CD4-positive, alpha-beta T cell treated with Interleukin-21 for 1 hour (primary cell): ENCODE measurements at regions not wholly inside any gene's neighbourhood (a gene's known extent, or its start where the extent isn't known, plus 50 kb on each side); places are given as distances from the start of the nearest gene placed in this dataset.
"Not testable (repeated sequence)": the region's sequence is repeated elsewhere in the genome, so short reads cannot be mapped to it uniquely, and the experiment has no call there.

Experiments
- DNase-seq: peaks from one replicate; pipeline ENCODE4 v3.0.0-alpha.2; 2020

GRCh38 chr16:21361612-21362227 is 83.6 kb upstream of the CRYM start:
- DNase-seq: not testable (repeated sequence)

GRCh38 chr16:21361045-21361444 is 83.0 kb upstream of the CRYM start:
- DNase-seq: not testable (repeated sequence)

GRCh38 chr16:21359513-21359912 is 81.4 kb upstream of the CRYM start:
- DNase-seq: not testable (repeated sequence)

DNA sequence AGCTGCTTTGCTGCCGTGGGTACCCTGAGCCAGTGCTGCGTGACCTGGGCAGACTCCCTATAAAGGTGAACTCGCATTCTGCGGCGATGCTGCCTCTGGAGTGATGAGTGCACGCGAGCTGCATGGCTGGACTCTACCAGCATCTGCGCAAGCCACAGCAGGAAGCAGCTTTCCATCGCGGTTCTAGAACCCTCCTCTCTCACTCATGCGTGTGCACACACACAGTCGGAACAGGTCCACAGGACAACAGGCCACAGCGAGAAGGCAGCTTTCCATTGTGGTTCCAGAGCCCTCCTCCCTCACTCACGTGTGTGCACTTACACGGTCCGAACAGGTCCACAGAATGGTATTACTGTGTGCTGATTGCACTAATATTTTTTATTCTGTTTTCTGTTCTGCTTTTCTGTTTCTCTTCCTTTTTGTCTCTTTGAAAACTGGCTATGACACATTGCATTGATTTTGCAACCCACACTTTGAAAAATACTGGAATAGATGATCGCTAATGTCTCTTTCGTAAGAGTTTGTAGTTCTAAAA is 80.2 kb upstream of the CRYM start:
- DNase-seq: peak; percentile 17

- DNase-seq: not testable (repeated sequence)
Measured at GRCh38 chr16:21356308-21356707, 78.2 kb upstream of the CRYM start.

- DNase-seq: not testable (repeated sequence)
Measured at GRCh38 chr16:21351433-21351832, 73.3 kb upstream of the CRYM start.

DNA sequence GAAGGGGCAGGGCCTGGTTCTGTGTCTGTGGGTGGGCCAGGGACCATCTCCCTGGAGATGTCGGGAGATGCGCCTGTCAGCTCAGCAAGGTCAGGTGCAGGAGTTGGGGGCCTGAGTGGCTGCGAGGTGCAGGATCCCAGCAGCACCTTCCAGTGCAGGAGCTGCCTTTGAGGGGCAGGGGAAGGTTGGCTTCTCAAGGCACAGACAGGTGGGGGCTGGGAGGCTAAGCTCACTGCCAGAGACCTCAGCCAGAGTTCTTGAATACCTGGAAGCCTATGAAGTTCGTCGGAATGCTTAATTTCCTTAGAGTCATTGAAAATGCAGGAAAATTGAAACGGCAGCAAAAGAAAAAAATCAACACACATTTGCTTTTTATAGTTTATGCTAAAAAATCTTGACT is 72.8 kb upstream of the CRYM start:
- not testable (repeated sequence) for DNase-seq

- DNase-seq: not testable (repeated sequence)
Measured at GRCh38 chr16:21349336-21349735, 71.2 kb upstream of the CRYM start.

DNA sequence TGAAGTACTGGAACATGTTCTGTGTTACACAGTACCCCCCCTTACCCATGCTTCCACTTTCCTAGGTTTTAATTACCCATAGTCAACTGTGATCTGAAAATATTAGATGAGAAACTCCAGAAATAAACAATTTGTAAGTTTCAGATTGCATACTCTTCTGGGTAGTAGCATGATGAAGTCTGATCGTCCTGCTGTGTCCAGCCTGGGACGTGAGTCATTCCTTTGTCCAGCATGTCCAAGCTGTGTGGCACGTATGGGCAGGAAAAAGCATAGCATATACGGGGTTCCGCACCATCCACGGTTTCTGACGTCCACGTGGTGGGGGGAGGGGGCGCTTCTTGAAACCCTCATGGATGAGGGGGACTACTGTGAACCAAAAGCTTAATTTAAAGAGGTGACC is 70.7 kb upstream of the CRYM start:
- not testable (repeated sequence) for DNase-seq

DNA sequence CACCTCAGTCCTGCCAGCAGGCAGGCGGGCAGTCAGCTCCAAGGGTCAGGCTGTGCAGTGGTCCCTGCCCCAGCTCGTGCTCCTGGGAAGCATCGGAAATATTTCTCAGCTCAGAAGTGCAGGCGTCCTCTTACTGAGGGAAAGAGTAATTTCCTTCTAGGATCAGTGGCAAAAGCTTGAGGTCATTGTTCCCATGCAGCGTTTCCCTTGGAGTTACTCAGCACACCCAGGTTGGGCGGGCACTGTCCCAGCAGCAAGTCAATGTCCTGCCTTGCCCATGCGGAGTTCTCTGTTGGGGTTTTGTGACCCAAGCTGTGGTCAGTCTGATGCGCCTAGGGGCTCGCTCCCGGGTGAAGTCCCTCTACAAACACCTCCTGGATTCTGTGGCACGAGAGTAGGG is 69.4 kb upstream of the CRYM start:
- DNase-seq: not testable (repeated sequence)

DNA sequence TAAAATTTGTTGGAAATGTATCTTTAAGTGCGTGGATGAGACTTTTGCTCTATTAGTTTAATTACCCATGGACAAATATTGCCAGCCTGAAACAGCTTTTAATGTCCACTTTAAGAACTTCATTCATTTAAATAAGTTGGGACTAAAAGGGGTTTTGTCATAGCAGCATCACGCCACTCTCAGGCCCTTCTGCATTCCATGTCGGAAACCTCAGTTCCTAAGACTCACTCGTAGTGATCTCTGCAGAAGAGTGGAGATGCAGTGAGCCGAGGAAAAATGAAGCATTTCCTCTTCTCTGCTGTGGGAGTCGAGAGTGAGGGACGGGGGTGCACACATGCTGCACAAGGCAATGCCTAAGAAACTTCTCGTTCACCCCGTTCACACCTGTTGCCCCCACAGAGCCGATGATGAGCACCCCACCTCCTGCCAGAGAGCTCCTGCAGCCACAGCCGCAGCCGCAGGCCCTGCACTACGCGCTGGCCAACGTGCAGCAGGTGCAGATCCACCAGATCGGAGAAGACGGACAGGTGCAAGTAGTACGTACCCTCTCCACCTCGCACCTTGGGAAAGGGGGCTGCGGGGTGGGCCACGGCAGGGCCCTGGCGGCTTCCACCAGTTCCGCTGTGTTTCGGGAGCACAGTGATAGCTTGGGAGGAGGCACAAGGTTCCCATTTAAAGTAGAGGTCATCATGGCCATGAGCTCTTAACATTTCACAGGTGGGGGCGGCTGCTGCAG is 68.8 kb upstream of the CRYM start:
- DNase-seq: not testable (repeated sequence)

- DNase-seq: not testable (repeated sequence)
Measured at GRCh38 chr16:21344361-21344912, 66.3 kb upstream of the CRYM start.

DNA sequence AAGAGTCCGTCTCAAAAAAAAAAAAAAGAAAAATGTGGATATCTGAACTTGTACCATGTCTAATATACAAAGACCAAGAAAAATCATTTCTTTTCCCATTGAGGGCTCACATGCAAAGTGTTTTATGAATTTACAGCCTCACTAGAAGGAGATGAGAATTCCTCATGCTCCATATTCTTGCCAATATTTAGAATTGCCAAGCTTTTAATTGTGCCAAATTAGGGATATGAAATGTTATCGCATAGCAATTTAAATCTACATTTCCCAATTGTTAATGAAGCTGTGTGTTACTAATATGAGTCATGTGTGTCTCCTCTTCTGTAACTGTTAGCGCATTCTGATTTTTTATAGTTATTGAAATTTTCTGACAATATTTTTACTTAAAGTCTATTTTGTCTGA is 63.0 kb upstream of the CRYM start:
- DNase-seq: no peak

GRCh38 chr16:21339941-21340340 is 61.9 kb upstream of the CRYM start:
- DNase-seq: no peak

DNA sequence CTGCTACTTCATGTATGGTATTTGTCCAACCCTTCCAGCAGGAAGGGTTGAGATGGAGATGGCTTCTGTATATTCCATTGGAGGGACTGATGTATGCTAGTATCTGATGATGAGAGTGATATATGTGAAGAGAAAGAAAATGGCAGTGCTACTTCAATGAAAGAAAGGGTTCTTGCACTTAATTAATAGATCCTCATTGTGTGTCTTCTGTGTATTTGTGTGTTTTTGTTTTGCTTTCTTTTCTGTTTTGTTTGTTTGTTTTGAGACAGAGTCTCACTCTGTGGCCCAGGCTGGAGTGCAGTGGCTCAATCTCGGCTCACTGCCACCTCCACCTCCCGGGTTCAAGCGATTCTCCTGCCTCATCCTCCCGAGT is 61.2 kb upstream of the CRYM start:
- DNase-seq: no peak

GRCh38 chr16:21338537-21339268 is 60.6 kb upstream of the CRYM start:
- DNase-seq: no peak

DNA sequence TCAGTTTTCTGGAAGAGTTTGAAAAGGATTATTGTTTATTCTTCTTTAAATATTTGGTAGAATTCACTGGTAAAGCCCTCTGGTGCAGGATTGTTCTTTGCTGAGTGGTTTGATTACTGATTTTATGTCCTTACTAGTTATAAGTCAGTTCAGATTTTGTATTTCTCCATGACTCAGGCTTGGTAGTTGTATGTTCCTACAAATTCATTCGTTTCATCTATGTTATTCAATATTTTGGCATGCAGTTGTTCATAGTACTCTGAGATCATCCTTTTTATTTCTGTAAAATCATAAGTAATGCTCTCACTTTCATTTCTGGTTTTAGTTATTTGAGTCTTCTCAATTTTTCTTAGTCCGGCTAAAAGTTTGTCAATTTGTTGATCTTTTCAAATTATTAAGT is 58.1 kb upstream of the CRYM start:
- DNase-seq: no peak

- not testable (repeated sequence) for DNase-seq
Measured at GRCh38 chr16:21334188-21335146, 56.4 kb upstream of the CRYM start.

DNA sequence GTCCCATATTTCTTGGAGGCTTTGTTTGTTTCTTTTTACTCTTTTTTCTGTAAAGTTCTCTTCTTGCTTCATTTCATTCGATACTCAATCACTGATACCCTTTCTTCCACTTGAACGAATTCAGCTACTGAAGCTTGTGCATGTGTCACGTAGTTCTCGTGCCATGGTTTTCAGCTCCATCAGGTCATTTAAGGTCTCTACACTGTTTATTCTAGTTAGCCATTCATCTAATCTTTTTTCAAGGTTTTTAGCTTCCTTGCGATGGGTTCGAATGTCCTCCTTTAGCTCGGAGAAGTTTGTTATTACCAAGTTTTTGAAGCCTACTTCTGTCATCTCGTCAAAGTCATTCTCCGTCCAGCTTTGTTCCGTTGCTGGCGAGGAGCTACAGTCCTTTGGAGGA is 55.6 kb upstream of the CRYM start:
- not testable (repeated sequence) for DNase-seq
